Activated T-cell treated with anti-CD3 and anti-CD28 coated beads for 48 hours (primary cell): ENCODE measurements at regions not wholly inside any gene's neighbourhood (a gene's known extent, or its start where the extent isn't known, plus 50 kb on each side); places are given as distances from the start of the nearest gene placed in this dataset.

Experiments used
- DNase-seq: peaks from one replicate; pipeline ENCODE4 v3.0.0-alpha.2; 2020; ENCODE audit warnings: low read depth

- no peak for DNase-seq
These were observed 369.0 kb downstream of the UQCRFS1 start for GRCh38 chr19:28843761-28844492.

- no peak for DNase-seq
These were observed 371.4 kb downstream of the UQCRFS1 start for GRCh38 chr19:28841531-28841930.

DNA sequence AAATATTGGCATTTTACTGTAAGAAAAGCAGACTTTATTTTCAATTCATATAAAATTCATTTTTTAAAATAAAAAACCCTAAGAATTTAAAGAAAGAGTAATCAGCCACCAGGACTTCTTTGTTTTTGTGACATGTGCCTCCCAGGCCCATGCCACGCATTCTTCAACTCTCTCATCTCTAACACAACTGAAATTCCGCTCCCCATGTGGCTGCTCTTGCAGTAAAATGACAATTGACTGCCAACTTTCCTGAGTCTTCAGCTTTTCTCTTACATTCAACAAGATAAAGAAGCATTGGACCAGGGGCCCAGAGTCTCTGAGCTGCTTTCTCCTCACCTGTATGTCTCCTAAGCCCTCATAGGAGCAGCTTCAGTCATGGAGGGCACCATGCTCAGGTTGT is 372.1 kb downstream of the UQCRFS1 start:
- DNase-seq, result no peak

DNA sequence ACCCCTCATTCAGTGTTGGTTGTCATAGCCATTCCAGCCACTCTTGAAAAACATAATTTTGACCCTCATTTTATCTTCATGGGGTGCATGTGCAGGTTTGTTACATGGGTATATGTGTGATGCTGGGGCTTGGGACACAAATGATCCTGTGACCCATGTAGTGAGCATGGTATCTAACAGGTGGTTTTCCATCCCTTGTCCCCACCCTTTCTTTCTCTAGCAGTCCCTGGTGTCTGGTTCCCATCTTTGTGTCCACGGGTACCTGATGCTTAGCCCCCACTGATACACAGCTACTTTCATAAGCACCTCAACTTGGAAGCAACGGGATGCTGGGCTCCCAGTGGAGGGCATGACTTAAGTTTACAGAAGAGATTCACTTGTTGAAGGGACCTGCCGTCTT is 373.5 kb downstream of the UQCRFS1 start:
- no peak for DNase-seq

DNA sequence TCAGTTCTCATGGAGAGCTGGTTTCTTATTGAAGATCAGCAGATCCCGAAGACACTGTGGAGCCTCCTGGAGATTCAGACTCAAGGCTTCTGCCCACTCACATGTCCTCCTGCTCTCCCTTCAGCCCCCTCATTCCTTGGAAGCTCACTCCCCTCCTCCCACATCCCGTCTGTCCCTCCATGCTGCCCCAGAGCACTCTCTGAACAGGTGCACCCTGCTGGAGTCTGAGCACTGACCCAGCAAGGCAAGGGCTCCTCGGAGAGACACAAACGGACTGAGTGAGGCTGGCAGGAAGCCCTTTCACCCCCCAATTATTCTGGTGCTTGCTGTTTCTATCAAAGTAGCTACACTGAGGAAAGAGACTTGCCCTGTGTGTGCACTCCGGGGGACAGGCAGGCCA is 374.0 kb downstream of the UQCRFS1 start:
- DNase-seq, result no peak

DNA sequence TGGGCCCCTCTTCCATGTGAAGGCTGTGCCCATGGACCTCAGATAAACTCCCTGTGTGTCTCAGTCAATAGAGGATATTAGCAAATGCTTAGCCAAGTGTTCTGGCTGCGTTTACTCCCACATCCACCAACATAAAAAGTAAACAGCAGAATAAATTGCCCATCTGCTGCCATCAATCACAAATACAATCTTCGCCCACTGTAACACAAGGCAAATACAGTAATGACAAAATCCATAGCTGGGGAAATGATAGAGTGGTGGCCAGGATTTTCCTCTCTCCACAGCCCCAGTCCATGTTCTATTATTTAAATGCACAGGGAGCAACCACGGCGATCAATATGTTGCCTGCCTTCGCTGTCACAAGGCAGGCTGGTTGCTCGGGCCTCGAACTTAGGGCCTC is 376.5 kb downstream of the UQCRFS1 start:
- DNase-seq, result no peak

DNA sequence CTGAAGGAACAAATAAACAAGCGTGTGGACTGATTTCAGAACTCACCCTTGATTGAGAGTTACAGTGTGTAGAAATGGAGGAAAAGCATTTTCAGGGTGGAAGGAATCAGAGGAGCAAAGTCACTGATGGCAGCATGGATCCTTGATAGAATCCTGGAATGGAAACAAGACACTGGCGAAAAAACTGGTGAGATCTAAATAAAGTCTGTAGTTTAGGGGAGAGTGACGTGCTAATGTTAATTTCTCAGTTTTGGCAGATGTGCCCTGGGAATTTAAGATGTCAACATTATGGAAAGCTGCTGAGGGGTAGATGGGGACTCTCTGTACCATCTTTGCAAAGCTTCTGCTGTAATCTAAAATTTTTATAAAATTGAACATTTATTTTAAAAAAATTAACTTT is 378.0 kb downstream of the UQCRFS1 start:
- no peak for DNase-seq

- DNase-seq, result no peak
These were observed 381.5 kb downstream of the UQCRFS1 start for GRCh38 chr19:28831462-28831861.

- DNase-seq, result no peak
These were observed 383.2 kb downstream of the UQCRFS1 start for GRCh38 chr19:28829762-28830161.

GRCh38 chr19:28829359-28829758 is 383.6 kb downstream of the UQCRFS1 start:
- no peak for DNase-seq

GRCh38 chr19:28828276-28828870 is 384.6 kb downstream of the UQCRFS1 start:
- DNase-seq, result no peak

DNA sequence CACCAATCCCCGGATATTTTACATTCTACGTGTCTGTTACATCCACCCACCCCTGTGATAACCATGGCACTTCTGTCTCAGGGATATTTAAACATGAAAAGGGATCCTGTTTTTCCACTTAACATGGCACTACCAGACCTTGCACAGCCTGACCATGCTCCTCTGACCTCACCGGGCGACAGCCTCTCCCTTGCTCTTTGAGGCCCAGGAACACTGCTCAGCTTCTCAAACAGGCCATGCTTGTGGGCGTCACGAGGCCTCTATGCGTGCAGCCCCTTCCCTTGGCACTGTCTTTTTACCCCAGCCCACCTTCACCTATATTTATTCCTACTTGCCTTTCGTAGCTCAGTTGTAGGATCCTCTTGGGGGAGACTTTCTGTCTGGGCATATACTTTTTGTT is 385.6 kb downstream of the UQCRFS1 start:
- no peak for DNase-seq

DNA sequence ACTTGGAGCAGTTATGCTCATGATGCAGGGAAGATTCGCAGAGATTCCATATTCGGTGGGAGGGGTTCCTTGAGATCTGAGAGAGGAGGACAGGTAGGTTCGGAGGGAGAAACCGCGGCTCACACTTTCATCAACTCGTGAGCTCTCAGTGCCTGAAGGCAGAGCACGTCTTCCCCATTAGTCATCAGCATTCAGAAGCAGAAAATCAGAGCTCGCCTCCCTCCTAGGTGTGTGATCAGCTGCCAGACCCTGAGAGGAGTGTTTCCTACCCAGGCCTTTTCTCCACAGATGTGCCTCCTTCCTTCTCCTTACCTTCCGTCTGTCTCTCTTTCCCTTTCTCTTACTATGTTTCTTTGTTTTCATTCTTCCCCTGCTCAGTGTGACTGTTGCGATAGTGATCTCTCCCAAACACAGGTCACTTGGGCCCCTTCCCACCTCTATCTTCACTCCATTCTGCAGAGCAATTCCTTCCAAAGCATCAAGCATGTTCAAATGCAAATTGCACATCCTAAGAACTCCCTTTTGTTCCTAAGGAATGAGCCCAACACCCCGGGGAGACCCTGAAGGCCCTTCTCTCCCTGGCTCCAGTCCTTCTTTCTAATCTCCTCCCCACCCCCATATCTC is 389.5 kb downstream of the UQCRFS1 start:
- DNase-seq, result no peak

DNA sequence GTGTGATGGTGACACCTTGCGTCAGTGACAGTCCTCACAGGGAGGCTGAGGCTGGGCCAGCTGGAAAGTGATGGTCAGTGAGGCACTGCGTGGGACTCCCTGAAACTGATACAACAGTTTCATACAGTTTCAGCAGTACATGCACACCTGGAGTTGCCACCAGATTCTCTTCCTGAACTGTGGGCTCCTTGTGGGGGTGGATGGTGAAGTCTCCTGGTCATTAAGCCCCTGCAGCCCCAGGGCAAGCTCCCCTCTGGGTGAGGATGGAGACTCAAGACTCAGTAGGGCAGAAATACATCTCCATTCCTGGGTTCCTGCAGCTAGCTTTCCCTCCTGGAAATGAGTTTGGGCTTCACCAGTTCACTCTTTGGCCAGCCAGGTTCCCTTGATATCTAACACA is 392.7 kb downstream of the UQCRFS1 start:
- DNase-seq, result no peak

DNA sequence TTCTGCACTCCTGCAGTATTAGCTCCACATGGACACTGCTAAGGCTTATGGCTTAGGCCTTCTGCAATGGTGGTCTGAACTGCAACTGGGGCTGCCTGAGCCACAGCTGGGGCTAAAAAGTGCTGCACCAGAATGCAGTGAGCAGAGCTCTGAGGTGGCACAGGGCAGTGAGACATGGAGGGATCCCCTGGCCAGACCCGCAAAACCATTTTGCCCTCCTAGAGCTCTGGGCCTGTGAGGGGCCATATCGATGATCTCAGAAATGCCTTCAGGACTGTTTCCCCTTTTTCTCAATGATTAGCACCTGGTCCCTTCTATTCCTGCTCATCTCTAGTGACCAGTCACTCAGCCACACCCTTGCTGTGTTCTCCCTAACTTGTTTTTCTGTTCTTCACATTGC is 397.7 kb downstream of the UQCRFS1 start:
- no peak for DNase-seq

- DNase-seq, result no peak
These were observed 418.6 kb downstream of the UQCRFS1 start for GRCh38 chr19:28794301-28794700.

DNA sequence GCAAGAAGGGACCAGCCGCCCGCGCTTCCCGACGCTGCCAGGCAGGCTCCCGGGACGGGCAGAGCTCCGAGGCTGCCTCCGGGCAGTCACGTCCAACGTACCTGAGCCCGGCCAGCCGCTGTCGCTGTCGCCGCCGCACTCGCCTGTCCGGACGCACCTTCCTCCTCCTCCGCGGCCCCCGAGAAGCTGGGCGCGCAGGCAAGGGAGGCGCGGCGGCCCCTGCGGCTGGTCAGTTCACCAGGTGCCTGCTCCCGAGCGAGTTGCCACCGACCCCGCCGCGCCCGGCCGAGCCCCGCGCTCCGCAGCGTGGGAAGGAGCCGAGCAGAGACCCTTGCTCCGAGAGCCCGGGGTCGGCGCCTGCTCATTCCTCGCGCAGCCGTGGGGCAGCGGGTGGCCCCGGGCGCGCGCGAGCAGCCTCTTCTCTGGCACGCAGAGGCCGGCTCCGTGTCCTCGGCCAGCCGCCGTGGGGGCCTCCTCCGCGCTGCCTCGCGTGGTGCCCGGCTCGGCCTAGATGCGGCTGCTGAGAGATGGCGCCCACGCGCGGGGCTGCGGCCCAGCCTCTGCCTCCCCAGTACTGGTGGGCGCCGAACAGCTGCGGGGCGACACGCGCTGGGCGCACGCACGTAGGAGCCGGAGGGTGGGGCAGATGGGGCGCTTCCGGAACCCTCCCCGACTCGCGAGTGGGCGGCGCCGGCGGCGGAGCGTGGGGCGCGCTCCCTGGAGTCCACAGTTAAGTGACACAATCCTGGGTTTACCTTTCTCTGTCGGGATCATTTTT is 419.4 kb downstream of the UQCRFS1 start:
- DNase-seq, result no peak

GRCh38 chr19:28785971-28786370 is 427.0 kb downstream of the UQCRFS1 start:
- no peak for DNase-seq

DNA sequence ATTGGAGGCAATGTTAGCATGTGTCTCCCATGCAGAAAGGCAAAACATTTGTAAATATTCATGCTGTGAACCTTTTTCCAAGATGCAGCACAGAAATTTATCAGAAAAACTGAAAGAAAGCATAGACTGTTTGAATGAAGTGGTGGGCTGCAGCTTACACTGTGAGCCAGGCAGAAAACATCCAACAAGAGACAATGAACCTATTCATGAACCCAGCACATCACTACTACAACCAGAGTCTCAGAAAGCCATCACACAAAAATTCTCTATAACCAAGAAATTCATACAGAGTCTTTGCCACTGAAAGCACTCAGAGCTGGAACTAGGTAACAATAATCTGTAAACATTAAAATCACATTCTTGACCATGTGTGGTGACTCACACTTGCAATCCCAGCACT is 448.9 kb downstream of the UQCRFS1 start:
- no peak for DNase-seq

DNA sequence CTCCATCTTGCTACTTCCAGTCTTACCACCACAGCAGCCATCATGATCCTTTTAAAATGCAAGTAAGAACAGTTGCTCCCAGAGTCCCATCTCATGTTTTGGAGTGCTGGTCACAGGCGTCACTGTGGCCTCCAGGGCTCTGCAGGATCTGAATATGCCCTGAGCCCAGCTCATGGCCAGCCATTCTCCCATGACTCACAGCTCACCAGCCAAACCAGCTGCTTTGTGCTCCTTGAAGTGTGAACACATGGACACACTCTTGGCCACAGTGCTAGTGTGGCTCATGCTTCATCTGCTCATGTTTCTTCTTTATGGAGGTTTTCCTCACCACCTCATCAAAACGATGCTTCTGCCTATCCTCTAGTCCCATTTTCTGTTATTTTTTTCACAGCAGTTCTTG is 466.5 kb downstream of the UQCRFS1 start:
- no peak for DNase-seq

DNA sequence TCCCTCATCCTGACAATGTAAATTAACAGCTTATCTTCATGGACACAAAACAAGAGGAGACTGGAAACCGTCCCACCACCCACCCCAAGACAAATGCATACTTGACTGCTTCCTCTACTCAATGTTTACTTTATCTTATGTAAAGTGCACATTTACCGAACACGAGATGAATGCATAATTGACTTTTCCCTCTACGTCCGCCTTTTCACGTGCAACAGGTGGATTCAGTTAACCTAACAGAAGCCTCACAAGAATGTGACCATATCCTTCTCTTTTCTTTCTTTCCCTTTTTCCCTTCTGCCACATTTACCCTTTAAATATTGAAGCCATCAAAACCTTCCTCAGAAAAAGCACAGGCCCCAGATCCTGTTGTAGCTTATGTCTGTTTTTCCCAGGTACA is 468.0 kb downstream of the UQCRFS1 start:
- no peak for DNase-seq

- DNase-seq, result no peak
These were observed 468.9 kb downstream of the UQCRFS1 start for GRCh38 chr19:28744014-28744413.
